SIG-M5 treated with dmso at 0.1 percent for 504 hours (cell line): ENCODE measurements at regions not wholly inside any gene's neighbourhood (a gene's known extent, or its start where the extent isn't known, plus 50 kb on each side); places are given as distances from the start of the nearest gene placed in this dataset.

Experiments
- DNase-seq: peaks from one replicate; lab custom pipeline; 2025; ENCODE audit not compliant: unreplicated experiment; lab: John Stamatoyannopoulos, UW

- DNase-seq, result no peak
These were observed 214.9 kb downstream of the BARHL2 start for GRCh38 chr1:90502194-90502593.

GRCh38 chr1:90501281-90501680 is 215.8 kb downstream of the BARHL2 start:
- DNase-seq, result no peak

- DNase-seq, result no peak
These were observed 222.3 kb downstream of the BARHL2 start for GRCh38 chr1:90494748-90495282.

- DNase-seq, result no peak
These were observed 228.7 kb downstream of the BARHL2 start for GRCh38 chr1:90488451-90488850.

GRCh38 chr1:90486996-90487395 is 230.1 kb downstream of the BARHL2 start:
- no peak for DNase-seq

- no peak for DNase-seq
These were observed 230.8 kb downstream of the BARHL2 start for GRCh38 chr1:90486134-90486824.

- no peak for DNase-seq
These were observed 236.7 kb downstream of the BARHL2 start for GRCh38 chr1:90480271-90480835.

GRCh38 chr1:90476994-90477393 is 240.1 kb downstream of the BARHL2 start:
- DNase-seq, result no peak

GRCh38 chr1:90476411-90476810 is 240.7 kb downstream of the BARHL2 start:
- DNase-seq, result no peak

GRCh38 chr1:90475631-90476030 is 241.5 kb downstream of the BARHL2 start:
- DNase-seq, result no peak

- no peak for DNase-seq
These were observed 242.4 kb downstream of the BARHL2 start for GRCh38 chr1:90474731-90475130.

GRCh38 chr1:90474158-90474557 is 242.9 kb downstream of the BARHL2 start:
- DNase-seq, result no peak

GRCh38 chr1:90472775-90473174 is 244.3 kb downstream of the BARHL2 start:
- DNase-seq, result no peak

- DNase-seq, result no peak
These were observed 257.5 kb downstream of the BARHL2 start for GRCh38 chr1:90459570-90459969.

GRCh38 chr1:90457985-90458384 is 259.1 kb downstream of the BARHL2 start:
- DNase-seq, result no peak

GRCh38 chr1:90452491-90452890 is 264.6 kb downstream of the BARHL2 start:
- DNase-seq, result no peak

GRCh38 chr1:90443354-90443753 is 273.7 kb downstream of the BARHL2 start:
- no peak for DNase-seq

- DNase-seq, result no peak
These were observed 281.8 kb downstream of the BARHL2 start for GRCh38 chr1:90435351-90435750.

- DNase-seq, result no peak
These were observed 282.6 kb downstream of the BARHL2 start for GRCh38 chr1:90434460-90434859.

- DNase-seq, result no peak
These were observed 300.0 kb downstream of the BARHL2 start for GRCh38 chr1:90417126-90417525.

GRCh38 chr1:90414201-90414600 is 302.9 kb downstream of the BARHL2 start:
- no peak for DNase-seq

- no peak for DNase-seq
These were observed 303.6 kb downstream of the BARHL2 start for GRCh38 chr1:90413519-90413918.

- DNase-seq, result no peak
These were observed 304.5 kb downstream of the BARHL2 start for GRCh38 chr1:90412563-90412962.
